ENCODE measurements at regions not wholly inside any gene's neighbourhood (a gene's known extent, or its start where the extent isn't known, plus 50 kb on each side); places are given as distances from the start of the nearest gene placed in this dataset.

GRCh38 chr4:11494232-11494631, 65.5 kb upstream of the HS3ST1 start:
- Histone ChIP-seq H3K4me1 (no peaks in the 10 kb centered on the region), H3K4me3 (no peak overlapping the region), H3K27ac (no peak overlapping the region), H3K9me3 (no peaks in the 10 kb centered on the region), H3K36me3 (no peaks in the 10 kb centered on the region), H3K27me3 (no peaks in the 10 kb centered on the region)
- 42% methylated on average over 3 of the region's 3 CpGs for WGBS (ENCODE audit: insufficient coverage, low coverage, low lambda C conversion rate, missing lambda C conversion rate)
- ATAC-seq, result no peak
- no peak for DNase-seq
- intact Hi-C loops (cut with DNase I), result no loop called here
- TF ChIP-seq CTCF (IDR thresholded peaks at IDR 0.05), result no peak
- no peak for TF ChIP-seq POLR2A (IDR thresholded peaks at IDR 0.05)

GRCh38 chr4:11489453-11490083, 60.9 kb upstream of the HS3ST1 start:
- TF ChIP-seq CTCF (IDR thresholded peaks at IDR 0.05) (no peak), POLR2A (IDR thresholded peaks at IDR 0.05) (no peak)
- 65% methylated on average over 3 of the region's 3 CpGs for WGBS (ENCODE audit: insufficient coverage, low coverage, low lambda C conversion rate, missing lambda C conversion rate)
- H3K36me3 ChIP-seq, result no peaks in the 10 kb centered on the region
- DNase-seq (no peak), ATAC-seq (peak; percentile 45 to 73 (median 60))
- no peak overlapping the region for H3K27ac ChIP-seq
- H3K4me1 ChIP-seq, result no peaks in the 10 kb centered on the region
- no peaks in the 10 kb centered on the region for H3K9me3 ChIP-seq
- no peaks in the 10 kb centered on the region for H3K27me3 ChIP-seq
- H3K4me3 ChIP-seq, result no peak overlapping the region
- intact Hi-C loops (cut with DNase I), result no loop called here

GRCh38 chr4:11488657-11489452, 60.2 kb upstream of the HS3ST1 start:
- no peaks in the 10 kb centered on the region for H3K36me3 ChIP-seq
- H3K4me3 ChIP-seq, result no peak overlapping the region
- H3K9me3 ChIP-seq, result no peaks in the 10 kb centered on the region
- H3K27me3 ChIP-seq, result no peaks in the 10 kb centered on the region
- H3K27ac ChIP-seq, result no peak overlapping the region
- TF ChIP-seq CTCF (IDR thresholded peaks at IDR 0.05), result no peak
- TF ChIP-seq POLR2A (IDR thresholded peaks at IDR 0.05), result no peak
- WGBS (ENCODE audit: insufficient coverage, low coverage, low lambda C conversion rate, missing lambda C conversion rate), result 48% methylated on average over 5 of the region's 6 CpGs
- intact Hi-C loops (cut with DNase I), result no loop called here
- DNase-seq (no peak), ATAC-seq (no peak)
- H3K4me1 ChIP-seq, result no peaks in the 10 kb centered on the region

- no peak for DNase-seq
- ATAC-seq, result peak in 1 of 4 donors; percentile 26
- no peak overlapping the region for H3K27ac ChIP-seq
- TF ChIP-seq CTCF (IDR thresholded peaks at IDR 0.05) (no peak), POLR2A (IDR thresholded peaks at IDR 0.05) (no peak)
- H3K4me1 ChIP-seq, result no peaks in the 10 kb centered on the region
- no peak overlapping the region for H3K4me3 ChIP-seq
- intact Hi-C loops (cut with DNase I), result no loop called here
- no peaks in the 10 kb centered on the region for H3K9me3 ChIP-seq
- H3K27me3 ChIP-seq, result no peaks in the 10 kb centered on the region
- 25% methylated on average over 3 of the region's 3 CpGs for WGBS (ENCODE audit: insufficient coverage, low coverage, low lambda C conversion rate, missing lambda C conversion rate)
- H3K36me3 ChIP-seq, result no peaks in the 10 kb centered on the region
Observed at GRCh38 chr4:11487868-11488544, 59.3 kb upstream of the HS3ST1 start.

All from right lobe of liver (tissue), 6 donors.